ENCODE measurements at regions not wholly inside any gene's neighbourhood (a gene's known extent, or its start where the extent isn't known, plus 50 kb on each side); places are given as distances from the start of the nearest gene placed in this dataset.

- intact Hi-C loops (cut with micrococcal nuclease), result no loop called here
- DNase-seq (no peak), ATAC-seq (ENCODE audit: low read depth) (no peak)
- H2AK5ac ChIP-seq (ENCODE audit: low read depth, low read length), result no peak overlapping the region
- H2BK20ac ChIP-seq (ENCODE audit: low read depth, low read length), result no peak overlapping the region
- no peak overlapping the region for H3K4me3 ChIP-seq (ENCODE audit: insufficient read depth, low read depth, low read length)
- POLR2A ChIA-PET (ENCODE audit: unreplicated experiment), result no interaction called here
- H3K9me1 ChIP-seq (ENCODE audit: insufficient read depth, low read length), result no peaks in the 10 kb centered on the region
- H2AK9ac ChIP-seq (replicated peaks; ENCODE audit: low read depth, low read length, poor library complexity), result no peak overlapping the region
- TF ChIP-seq MXI1 (IDR thresholded peaks at IDR 0.05; ENCODE audit: borderline replicate concordance, low read depth, low read length) (no peak), CEBPB (IDR thresholded peaks at IDR 0.05; ENCODE audit: low read depth, low read length) (peak; percentile 27; the same call in 1 of the 2 replicates)
- no peak overlapping the region for H3K18ac ChIP-seq (ENCODE audit: low read depth, low read length)
- H3K9me3 ChIP-seq (ENCODE audit: control insufficient read depth, insufficient read depth, low read length), result peaks cover 8% of the 10 kb centered on the region
- in situ Hi-C loops (cut with MboI; ENCODE audit: low sequenced_read_pairs), result no loop called here
- no peaks in the 10 kb centered on the region for H3K4me1 ChIP-seq (ENCODE audit: control insufficient read depth, insufficient read depth, low read length)
- H3K79me1 ChIP-seq (ENCODE audit: low read depth in 1 of 2, low read length in 2 of 2), result no peaks in the 10 kb centered on the region
- H2BK15ac ChIP-seq (ENCODE audit: low read depth, low read length), result no peak overlapping the region
- H2BK5ac ChIP-seq (ENCODE audit: low read depth, low read length, poor library complexity, severe bottlenecking), result no peak overlapping the region
- BruUV-seq (replicated peaks), result no TSS peak
- H2AFZ ChIP-seq (replicated peaks; ENCODE audit: low read length, poor library complexity), result no peak overlapping the region
- H3K4ac ChIP-seq (ENCODE audit: low read depth, low read length), result no peak overlapping the region
- no peak overlapping the region for H2BK120ac ChIP-seq (ENCODE audit: low read depth, low read length)
- H4K20me1 ChIP-seq (ENCODE audit: insufficient read depth, low read length), result no peaks in the 10 kb centered on the region
- H3K36me3 ChIP-seq (ENCODE audit: control insufficient read depth, insufficient read depth, low read length), result no peaks in the 10 kb centered on the region
- H4K8ac ChIP-seq (ENCODE audit: low read depth in 2 of 2, low read length in 2 of 2), result no peak overlapping the region
- no peaks in the 10 kb centered on the region for H3K27me3 ChIP-seq (ENCODE audit: control insufficient read depth, insufficient read depth, low read length)
- H3K14ac ChIP-seq (replicated peaks; ENCODE audit: low read depth, low read length), result no peak overlapping the region
- CTCF ChIA-PET, result no interaction called here
- H3K56ac ChIP-seq (ENCODE audit: extremely low read depth, insufficient read depth, low read length), result no peak overlapping the region
- no CpG with 5 or more reads among the region's 1 CpG for WGBS, 2 experiments (ENCODE audit: extremely low coverage in 2 of 2, insufficient read length in 1 of 2)
- no peak overlapping the region for H3K23ac ChIP-seq (ENCODE audit: low read depth, low read length)
- no peak overlapping the region for H4K5ac ChIP-seq (ENCODE audit: low read depth, low read length)
- H4K91ac ChIP-seq (ENCODE audit: insufficient read depth, low read depth, low read length), result no peak overlapping the region
- H3K9ac ChIP-seq (ENCODE audit: low read depth, low read length), result no peak overlapping the region
- no peak overlapping the region for H3K27ac ChIP-seq (ENCODE audit: insufficient read depth, low read length)
- no peak overlapping the region for H3K4me2 ChIP-seq (ENCODE audit: low read depth, low read length)
- dilution Hi-C loops (cut with HindIII; ENCODE audit: low sequenced_read_pairs, unreplicated experiment), result no loop called here
Measured at GRCh38 chr16:25635454-25635853, 56.3 kb upstream of the HS3ST4 start.
